Skin epidermis (tissue), 12 donors: ENCODE measurements at regions not wholly inside any gene's neighbourhood (a gene's known extent, or its start where the extent isn't known, plus 50 kb on each side); places are given as distances from the start of the nearest gene placed in this dataset.
"Not testable (repeated sequence)": the region's sequence is repeated elsewhere in the genome, so short reads cannot be mapped to it uniquely, and the experiment has no call there.

ENCODE experiments used
- H3K27ac ChIP-seq, 21 experiments: fragments of 200-600 bp; sonication (generic) in 11 of 21; one replicate each; pipeline ENCODE4 v1.5.0; 2020; ENCODE audit warnings: mild to moderate bottlenecking in 3 of 21, inconsistent platforms in 2 of 21, moderate library complexity in 2 of 21
- H3K4me3 ChIP-seq, 7 experiments: fragments of 200-600 bp; sonication (generic) in 2 of 7; one replicate each; pipeline ENCODE4 v1.5.0; 2020; ENCODE audit warnings: inconsistent platforms in 2 of 7, mild to moderate bottlenecking in 2 of 7, moderate library complexity in 1 of 7

- H3K4me3 ChIP-seq: no peak overlapping the region
- H3K27ac ChIP-seq: no peak overlapping the region
Measured at GRCh38 chr7:68556537-68556936, 1041.7 kb upstream of the AUTS2 start.

DNA sequence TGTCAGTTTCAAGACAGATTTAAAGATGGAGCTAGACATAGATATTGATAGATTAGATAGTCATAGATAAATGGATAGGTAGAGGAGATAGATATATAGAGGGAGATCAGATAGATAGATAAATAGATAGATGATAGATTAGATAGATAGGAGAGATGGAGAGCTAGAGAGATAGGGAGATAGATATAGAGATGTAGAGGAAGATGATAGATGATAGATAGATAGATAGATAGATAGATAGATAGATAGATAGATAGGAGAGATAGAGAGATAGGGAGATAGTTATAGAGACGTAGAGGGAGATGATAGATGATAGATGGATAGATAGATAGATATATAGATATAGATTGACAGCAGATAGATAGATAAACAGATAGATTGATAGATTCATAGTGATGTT, 1038.8 kb upstream of the AUTS2 start:
- Histone ChIP-seq H3K27ac (no peak overlapping the region), H3K4me3 (no peak overlapping the region)

DNA sequence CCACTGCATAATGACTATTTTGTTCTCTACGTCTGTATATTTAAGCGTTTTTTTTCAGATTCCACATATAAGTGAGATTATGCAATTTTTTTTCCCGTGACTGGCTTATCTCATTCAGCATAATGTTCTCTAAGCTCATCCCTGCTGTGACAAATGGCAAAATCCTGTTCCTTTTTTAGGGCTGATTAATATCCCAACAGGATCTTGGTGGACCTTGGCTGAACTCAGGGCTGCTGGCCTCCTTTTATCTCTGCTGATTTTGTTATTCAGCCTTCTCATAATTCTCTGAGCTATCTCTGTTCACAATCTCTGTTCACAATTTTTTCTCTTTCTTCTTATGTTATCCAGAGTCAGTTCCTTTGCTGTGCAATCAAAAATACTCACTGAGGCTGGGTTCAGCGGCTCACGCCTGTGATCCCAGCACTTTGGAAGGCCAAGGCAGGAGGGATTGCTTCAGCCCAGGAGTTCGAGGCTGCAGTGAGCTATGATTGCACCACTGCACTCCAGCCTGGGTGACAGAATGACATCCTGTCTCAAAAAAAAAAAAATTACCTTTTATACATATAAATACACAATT, 1035.9 kb upstream of the AUTS2 start:
- no peak overlapping the region for H3K27ac ChIP-seq
- no peak overlapping the region for H3K4me3 ChIP-seq

DNA sequence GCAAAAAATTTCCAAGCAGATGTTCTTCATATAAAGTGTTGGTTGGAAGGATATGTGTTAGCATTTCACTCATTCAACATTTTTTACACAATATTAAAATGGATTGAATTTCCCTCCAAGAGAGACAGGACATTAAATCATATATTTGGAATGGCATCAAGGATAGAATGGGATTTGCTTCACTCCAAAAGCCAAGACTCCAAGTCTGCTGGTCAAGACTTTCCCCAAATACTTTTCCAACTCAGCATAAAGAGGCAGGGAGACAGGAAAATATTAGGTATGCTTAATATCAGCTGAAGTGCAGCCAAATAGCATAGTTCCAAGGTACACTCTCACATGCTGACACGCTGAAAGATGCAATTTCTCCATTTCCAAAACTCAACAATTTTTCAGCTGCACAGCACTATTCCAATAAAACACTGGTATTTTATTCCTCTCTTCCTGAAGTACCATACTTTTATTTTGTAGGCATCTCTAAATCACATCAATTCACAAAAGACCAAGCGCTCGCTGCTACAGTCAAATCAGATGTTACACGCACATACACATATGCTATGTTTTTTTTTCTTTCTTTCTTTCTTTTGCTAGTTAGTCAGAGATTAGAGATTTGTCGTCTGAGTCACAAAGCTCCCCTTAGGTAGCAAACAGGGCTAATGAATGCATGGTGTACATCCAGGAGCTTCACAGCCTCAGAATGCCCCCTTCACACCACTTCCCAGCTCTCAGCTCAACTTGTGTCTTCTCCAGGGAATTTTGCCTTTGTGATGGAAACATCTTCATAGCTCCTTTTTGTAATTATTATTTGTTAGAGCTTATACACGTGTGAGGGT, 1033.8 kb upstream of the AUTS2 start:
- Histone ChIP-seq H3K27ac (no peak overlapping the region), H3K4me3 (no peak overlapping the region)

DNA sequence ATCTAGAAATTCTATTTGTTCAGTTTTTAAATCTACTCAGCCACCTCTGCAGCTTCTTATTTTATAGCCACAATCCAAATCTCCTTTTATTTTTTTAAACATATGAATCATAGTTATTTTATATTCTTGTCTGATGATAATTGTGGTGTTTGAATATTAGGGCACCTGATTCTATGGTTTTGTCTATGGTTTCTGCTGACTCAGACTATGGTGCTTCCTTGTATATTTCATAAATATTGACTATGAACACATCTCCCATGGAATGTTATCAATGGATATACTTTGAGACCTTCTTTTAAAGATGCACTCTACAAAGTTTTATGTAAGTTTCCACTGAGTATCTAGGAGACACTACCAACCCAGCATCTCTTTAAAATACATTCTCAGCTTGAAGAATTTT, 1027.0 kb upstream of the AUTS2 start:
- H3K27ac ChIP-seq: no peak overlapping the region

GRCh38 chr7:68573271-68574005, 1024.8 kb upstream of the AUTS2 start:
- Histone ChIP-seq H3K4me3 (no peak overlapping the region), H3K27ac (no peak overlapping the region)

More for the DNA sequence above, 1027.0 kb upstream of the AUTS2 start:
- no peak overlapping the region for H3K4me3 ChIP-seq

DNA sequence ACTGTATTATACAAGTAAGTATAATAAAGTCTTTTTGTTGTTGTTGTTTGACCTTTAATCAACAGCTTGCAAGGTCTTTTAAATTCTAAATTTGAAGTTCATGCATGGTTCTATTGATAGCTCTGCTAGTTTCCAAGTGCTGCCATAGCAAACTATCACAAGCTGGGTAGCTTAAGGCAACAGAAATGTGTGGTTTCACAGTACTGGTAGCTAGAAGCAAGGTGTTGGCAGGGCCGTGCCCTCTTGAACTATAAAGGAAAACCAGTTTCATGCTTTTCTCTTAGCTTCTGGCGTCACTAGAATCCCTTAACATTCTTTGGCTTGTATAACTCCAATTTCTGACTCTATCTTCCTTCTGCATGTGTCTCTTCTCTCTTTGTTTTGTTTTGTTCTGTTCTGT, 1021.9 kb upstream of the AUTS2 start:
- no peak overlapping the region for H3K27ac ChIP-seq

GRCh38 chr7:68581417-68581816, 1016.9 kb upstream of the AUTS2 start:
- H3K4me3 ChIP-seq: no peak overlapping the region
- H3K27ac ChIP-seq: no peak overlapping the region

More for the DNA sequence above, 1021.9 kb upstream of the AUTS2 start:
- no peak overlapping the region for H3K4me3 ChIP-seq

DNA sequence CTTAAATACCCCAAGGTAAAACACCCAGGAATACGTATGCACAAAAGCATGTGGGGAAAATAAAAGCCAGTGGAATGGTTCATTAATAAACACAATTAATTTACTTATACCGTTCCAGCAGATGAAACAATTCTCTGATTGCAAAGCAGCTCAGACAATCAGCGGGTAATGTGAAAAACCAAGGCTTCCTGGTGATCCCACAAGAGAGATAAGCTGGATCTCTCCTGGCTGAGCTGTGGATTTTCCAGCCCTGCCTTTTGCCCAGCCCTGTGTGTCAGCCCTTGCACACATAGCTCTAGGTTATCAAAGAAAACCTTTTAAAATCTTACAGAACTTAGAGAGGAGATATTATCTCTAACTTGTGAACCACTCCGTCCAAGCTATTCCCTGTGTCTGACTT, 1010.7 kb upstream of the AUTS2 start:
- no peak overlapping the region for H3K4me3 ChIP-seq
- no peak overlapping the region for H3K27ac ChIP-seq

- no peak overlapping the region for H3K27ac ChIP-seq
- no peak overlapping the region for H3K4me3 ChIP-seq
Measured at GRCh38 chr7:68601826-68602225, 996.4 kb upstream of the AUTS2 start.

- H3K4me3 ChIP-seq: no peak overlapping the region
- no peak overlapping the region for H3K27ac ChIP-seq
Measured at GRCh38 chr7:68604541-68604940, 993.7 kb upstream of the AUTS2 start.

DNA sequence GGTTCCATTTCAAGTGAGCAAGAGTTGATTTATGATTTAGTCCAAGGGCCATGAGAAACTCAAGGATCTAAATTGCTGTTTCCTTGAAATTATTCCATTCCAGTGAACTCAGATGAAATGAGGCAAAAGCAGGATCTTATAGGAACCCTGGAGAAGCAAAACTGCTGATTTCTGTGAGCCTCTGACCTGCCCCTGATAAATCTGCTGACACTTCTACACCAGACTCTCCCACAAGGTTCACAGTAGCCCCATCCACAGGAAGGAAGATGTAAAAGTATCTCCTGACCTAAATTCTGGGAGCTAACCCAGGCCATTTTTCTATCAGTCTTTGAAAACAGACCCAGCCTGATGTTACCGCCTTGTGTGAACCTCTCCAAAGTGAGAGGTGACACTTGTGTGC, 987.6 kb upstream of the AUTS2 start:
- Histone ChIP-seq H3K27ac (no peak overlapping the region), H3K4me3 (no peak overlapping the region)

- no peak overlapping the region for H3K4me3 ChIP-seq
- no peak overlapping the region for H3K27ac ChIP-seq
Measured at GRCh38 chr7:68613405-68613804, 984.9 kb upstream of the AUTS2 start.

DNA sequence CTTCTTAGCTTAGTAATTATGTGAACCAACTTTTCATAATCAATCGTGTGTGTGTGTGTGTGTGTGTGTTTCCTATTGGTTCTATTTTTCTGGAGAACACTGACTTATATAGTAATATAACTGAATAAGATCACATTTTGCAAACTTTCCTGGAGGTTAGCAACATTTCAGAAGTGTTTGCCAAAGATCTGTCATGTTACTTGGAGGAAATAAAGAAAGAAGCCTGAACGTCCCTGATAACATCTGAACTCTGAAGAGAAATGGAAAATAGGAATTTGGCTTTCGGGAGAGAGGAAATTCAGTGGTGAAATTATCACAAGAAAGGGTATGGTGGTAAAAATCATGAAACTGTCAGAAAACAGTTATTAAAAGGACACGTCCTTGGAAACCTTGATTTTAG, 984.4 kb upstream of the AUTS2 start:
- no peak overlapping the region for H3K4me3 ChIP-seq
- no peak overlapping the region for H3K27ac ChIP-seq

- no peak overlapping the region for H3K4me3 ChIP-seq
- H3K27ac ChIP-seq: no peak overlapping the region
Measured at GRCh38 chr7:68619526-68619925, 978.7 kb upstream of the AUTS2 start.

GRCh38 chr7:68622500-68622899, 975.8 kb upstream of the AUTS2 start:
- no peak overlapping the region for H3K27ac ChIP-seq
- H3K4me3 ChIP-seq: no peak overlapping the region

- Histone ChIP-seq H3K4me3 (no peak overlapping the region), H3K27ac (no peak overlapping the region)
Measured at GRCh38 chr7:68623030-68623429, 975.2 kb upstream of the AUTS2 start.

DNA sequence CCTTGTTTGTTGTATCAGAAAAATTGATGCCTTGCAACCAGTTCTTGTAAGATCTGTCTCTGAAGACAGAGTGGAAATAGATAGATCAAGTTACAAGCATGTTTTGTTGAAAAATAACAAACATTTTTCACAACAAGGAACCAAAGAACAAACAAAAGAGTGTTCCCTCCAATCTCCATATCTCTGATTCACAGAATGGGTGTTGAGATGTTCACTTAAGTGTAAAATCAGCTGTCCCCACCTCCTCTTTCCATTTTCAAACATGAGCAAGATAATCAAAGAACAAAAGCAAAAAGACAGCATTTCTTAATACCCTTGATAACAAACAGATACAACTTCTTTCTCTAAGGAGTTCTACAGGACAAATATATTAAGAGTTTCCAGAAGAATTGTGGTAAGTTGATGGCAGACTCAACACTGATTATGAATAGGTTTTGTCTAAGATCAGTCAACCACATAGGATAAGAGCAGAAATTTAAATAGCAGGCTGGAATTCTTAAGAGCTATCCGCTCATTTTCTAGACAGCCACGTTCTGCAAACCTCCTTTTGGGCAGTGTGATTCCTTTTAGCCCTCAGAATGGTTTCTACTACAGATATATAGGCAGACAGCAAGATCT, 970.9 kb upstream of the AUTS2 start:
- no peak overlapping the region for H3K27ac ChIP-seq
- H3K4me3 ChIP-seq: no peak overlapping the region

DNA sequence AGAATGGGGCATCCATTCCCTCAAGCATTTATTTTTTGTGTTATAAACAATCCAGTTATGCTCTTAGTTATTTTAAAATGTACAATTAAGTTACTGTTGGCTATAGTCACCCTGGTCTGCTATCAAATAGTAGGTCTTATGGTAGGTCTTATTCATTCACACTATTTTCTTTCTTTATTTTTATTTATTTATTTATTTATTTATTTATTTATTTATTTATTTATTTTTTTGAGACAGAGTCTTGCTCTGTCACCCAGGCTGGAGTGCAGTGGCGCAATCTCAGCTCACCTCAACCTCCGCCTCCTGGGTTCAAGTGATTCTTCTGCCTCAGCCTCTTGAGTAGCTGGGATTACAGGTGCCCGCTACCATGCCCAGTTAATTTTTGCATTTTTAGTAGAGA, 967.4 kb upstream of the AUTS2 start:
- H3K27ac ChIP-seq, H3K4me3 ChIP-seq: not testable (repeated sequence)

- Histone ChIP-seq H3K4me3 (no peak overlapping the region), H3K27ac (no peak overlapping the region)
Measured at GRCh38 chr7:68640103-68640502, 958.2 kb upstream of the AUTS2 start.

DNA sequence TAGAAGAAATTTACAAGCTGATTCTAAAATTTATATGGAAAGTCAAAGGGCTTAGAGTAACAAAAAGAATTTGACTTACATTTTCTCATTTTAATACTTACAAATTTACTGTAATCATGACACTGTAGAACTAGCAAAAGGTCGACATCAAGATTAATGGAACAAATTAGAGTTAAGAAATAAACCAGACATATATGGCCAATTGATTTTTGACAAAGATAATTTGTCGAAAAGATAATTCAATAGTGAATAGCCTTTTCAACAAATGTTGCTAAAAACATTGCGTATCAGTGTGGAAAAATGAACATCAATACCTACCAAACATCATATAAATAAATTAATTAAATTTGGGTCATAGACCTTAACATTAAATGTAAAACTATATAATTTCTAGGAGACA, 955.5 kb upstream of the AUTS2 start:
- Histone ChIP-seq H3K4me3 (no peak overlapping the region), H3K27ac (no peak overlapping the region)
